Calu3 (cell line): ENCODE measurements at regions not wholly inside any gene's neighbourhood (a gene's known extent, or its start where the extent isn't known, plus 50 kb on each side); places are given as distances from the start of the nearest gene placed in this dataset.

ENCODE experiments used
- BruUV-seq: library from RNA; stranded (reverse); fragments of 400-500 nt; replicated peaks from 2 replicates; lab custom pipeline; 2021; lab: Mats Ljungman, UMichigan
- CTCF ChIA-PET: fragments of 300-600 bp; sonication (Branson Sonifier 250); formaldehyde crosslinking; loops from one replicate; lab custom pipeline; 2022; ENCODE audit warnings: antibody characterized with exemption; lab: Charles Lee
- DNase-seq: peaks from one replicate; pipeline ENCODE4 v3.0.0; 2022
- H3K27ac Mint-ChIP-seq: one replicate; pipeline ENCODE4 v1.8.0; 2022; ENCODE audit warnings: mixed read lengths; ENCODE audit not compliant: unreplicated experiment
- H3K27me3 Mint-ChIP-seq: one replicate; pipeline ENCODE4 v1.8.0; 2022; ENCODE audit warnings: mixed read lengths; ENCODE audit not compliant: unreplicated experiment
- H3K36me3 Mint-ChIP-seq: one replicate; pipeline ENCODE4 v1.8.0; 2022; ENCODE audit warnings: mild to moderate bottlenecking, moderate library complexity, mixed read lengths; ENCODE audit not compliant: insufficient read depth, unreplicated experiment
- H3K4me1 Mint-ChIP-seq: one replicate; pipeline ENCODE4 v1.8.0; 2022; ENCODE audit warnings: mild to moderate bottlenecking, low read depth, mixed read lengths; ENCODE audit not compliant: unreplicated experiment
- H3K4me3 Mint-ChIP-seq: one replicate; pipeline ENCODE4 v1.8.0; 2022; ENCODE audit warnings: mild to moderate bottlenecking, low read depth, moderate library complexity, mixed read lengths; ENCODE audit not compliant: unreplicated experiment
- H3K9me3 Mint-ChIP-seq: one replicate; pipeline ENCODE4 v1.8.0; 2022; ENCODE audit warnings: low read depth, mixed read lengths; ENCODE audit not compliant: unreplicated experiment
- CTCF ChIP-seq: fragments of 200-600 bp; IDR thresholded peaks from one replicate; pipeline ENCODE4 v1.8.0; 2022; ENCODE audit warnings: antibody characterized with exemption; ENCODE audit not compliant: unreplicated experiment
- intact Hi-C: fragments of 100-400 bp; cut with micrococcal nuclease; formaldehyde crosslinking; loops from one replicate; pipeline ENCODE4 v1.10.0; 2022; ENCODE audit not compliant: unreplicated experiment

- H3K4me3 Mint-ChIP-seq, result no peak overlapping the region
- H3K27me3 Mint-ChIP-seq, result no peaks in the 10 kb centered on the region
- peaks cover 4% of the 10 kb centered on the region for H3K9me3 Mint-ChIP-seq
- H3K36me3 Mint-ChIP-seq, result no peaks in the 10 kb centered on the region
- CTCF ChIA-PET, result interaction anchor here (0.6 kb wide), 1 partner anchor 915 kb away, joined by 3 read pairs; no protein-coding TSS in a partner anchor
- intact Hi-C loops, result no loop called here
- TF ChIP-seq CTCF, result no peak
- H3K4me1 Mint-ChIP-seq, result no peaks in the 10 kb centered on the region
- no peak for DNase-seq
- BruUV-seq, result no TSS peak
- H3K27ac Mint-ChIP-seq, result no peak overlapping the region
These were observed 420.9 kb upstream of the SGCD start for GRCh38 chr5:155906046-155906445.

DNA sequence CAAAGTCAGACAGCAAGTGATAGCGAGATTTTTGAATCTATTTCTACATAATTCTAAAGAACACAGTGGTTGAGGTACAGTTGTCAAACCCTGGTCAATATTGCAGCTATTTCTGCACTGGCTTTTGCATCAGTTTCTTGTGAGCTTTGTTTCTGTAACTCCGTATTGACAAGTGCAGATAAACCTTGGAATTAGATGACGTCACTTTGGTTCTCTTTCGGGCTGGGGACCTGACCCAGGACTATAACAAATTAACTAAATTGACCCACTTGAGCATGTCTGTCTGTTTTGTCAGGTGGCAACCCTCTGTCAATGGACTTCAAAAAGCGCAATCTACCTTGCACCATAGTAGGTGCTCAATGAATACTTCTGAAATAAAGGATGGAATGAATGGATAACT lies 418.4 kb upstream of the SGCD start:
- CTCF ChIA-PET, result no interaction called here
- intact Hi-C loops, result no loop called here
- Mint-ChIP-seq H3K36me3 (no peaks in the 10 kb centered on the region), H3K4me1 (no peaks in the 10 kb centered on the region), H3K27me3 (no peaks in the 10 kb centered on the region), H3K4me3 (no peak overlapping the region), H3K9me3 (peaks cover 11% of the 10 kb centered on the region), H3K27ac (no peak overlapping the region)
- no peak for DNase-seq
- no peak for TF ChIP-seq CTCF
- BruUV-seq, result no TSS peak

GRCh38 chr5:155912291-155912690 lies 414.7 kb upstream of the SGCD start:
- no peaks in the 10 kb centered on the region for H3K36me3 Mint-ChIP-seq
- H3K4me1 Mint-ChIP-seq, result no peaks in the 10 kb centered on the region
- CTCF ChIA-PET, result no interaction called here
- H3K4me3 Mint-ChIP-seq, result no peak overlapping the region
- no peak for DNase-seq
- H3K27me3 Mint-ChIP-seq, result no peaks in the 10 kb centered on the region
- H3K27ac Mint-ChIP-seq, result no peak overlapping the region
- intact Hi-C loops, result no loop called here
- TF ChIP-seq CTCF, result no peak
- BruUV-seq, result no TSS peak
- peaks cover 16% of the 10 kb centered on the region for H3K9me3 Mint-ChIP-seq

DNA sequence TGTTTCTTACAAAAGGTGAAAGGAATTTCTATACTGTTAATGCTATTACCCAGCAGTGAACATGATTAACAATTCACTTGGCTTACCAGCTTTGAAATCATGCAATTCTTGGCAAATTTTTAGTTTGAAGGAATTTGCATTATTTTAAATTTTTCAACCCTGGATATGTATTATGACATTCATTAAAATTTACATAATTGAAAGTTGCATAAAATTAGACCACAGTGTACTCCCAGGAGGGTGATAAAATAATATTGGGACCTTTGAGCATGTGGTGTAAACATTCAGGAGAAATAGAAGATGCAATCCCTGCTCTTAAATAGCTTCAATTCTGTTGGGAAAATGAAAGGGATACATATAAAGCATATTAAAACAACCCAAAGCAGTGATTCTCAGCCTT lies 412.2 kb upstream of the SGCD start:
- H3K9me3 Mint-ChIP-seq, result peaks cover 17% of the 10 kb centered on the region
- no peak for TF ChIP-seq CTCF
- no TSS peak for BruUV-seq
- H3K27ac Mint-ChIP-seq, result no peak overlapping the region
- no peaks in the 10 kb centered on the region for H3K27me3 Mint-ChIP-seq
- DNase-seq, result no peak
- H3K4me3 Mint-ChIP-seq, result no peak overlapping the region
- no peaks in the 10 kb centered on the region for H3K4me1 Mint-ChIP-seq
- intact Hi-C loops, result no loop called here
- no peaks in the 10 kb centered on the region for H3K36me3 Mint-ChIP-seq
- CTCF ChIA-PET, result no interaction called here
